Ascending aorta (tissue), 2 donors: ENCODE measurements at regions not wholly inside any gene's neighbourhood (a gene's known extent, or its start where the extent isn't known, plus 50 kb on each side); places are given as distances from the start of the nearest gene placed in this dataset.

Experiments
- DNase-seq, 2 donors: peaks; one replicate each; pipeline ENCODE4 v3.0.0-alpha.2; 2019; ENCODE audit warnings: low spot score in 2 of 2
- H3K27ac ChIP-seq, 2 donors: fragments of 200-600 bp; sonication (generic); one replicate each; pipeline ENCODE4 v1.5.1; 2016 to 2017; ENCODE audit warnings: mild to moderate bottlenecking in 1 of 2
- H3K27me3 ChIP-seq: fragments of 200-600 bp; sonication (generic); one replicate; pipeline ENCODE4 v1.5.1; 2017
- H3K36me3 ChIP-seq, 2 donors: fragments of 200-600 bp; sonication (generic); one replicate each; pipeline ENCODE4 v1.5.1; 2016
- H3K4me1 ChIP-seq, 2 donors: fragments of 200-600 bp; sonication (generic); one replicate each; pipeline ENCODE4 v1.5.1; 2016 to 2017; ENCODE audit warnings: mild to moderate bottlenecking in 1 of 2
- H3K4me3 ChIP-seq, 2 donors: fragments of 200-600 bp; sonication (generic); one replicate each; pipeline ENCODE4 v1.5.1; 2016 to 2017; ENCODE audit warnings: mild to moderate bottlenecking in 1 of 2
- H3K9me3 ChIP-seq, 2 donors: fragments of 200-600 bp; sonication (generic); one replicate each; pipeline ENCODE4 v1.5.1; 2016
- intact Hi-C: fragments of 100-400 bp; cut with DNase I; formaldehyde crosslinking; loops from one replicate; pipeline ENCODE4 v1.15.1; 2023
- TF ChIP-seq, protein P1 (sequence below), 3 experiments: fragments of 200-600 bp in 2 of 3; fragments of 450-650 bp in 1 of 3; sonication (generic) in 2 of 3; IDR thresholded peaks; one replicate each; pipeline ENCODE4 v1.5.1; 2016 to 2019; ENCODE audit warnings: antibody characterized with exemption in 3 of 3, mild to moderate bottlenecking in 1 of 3, moderate library complexity in 1 of 3

DNA sequence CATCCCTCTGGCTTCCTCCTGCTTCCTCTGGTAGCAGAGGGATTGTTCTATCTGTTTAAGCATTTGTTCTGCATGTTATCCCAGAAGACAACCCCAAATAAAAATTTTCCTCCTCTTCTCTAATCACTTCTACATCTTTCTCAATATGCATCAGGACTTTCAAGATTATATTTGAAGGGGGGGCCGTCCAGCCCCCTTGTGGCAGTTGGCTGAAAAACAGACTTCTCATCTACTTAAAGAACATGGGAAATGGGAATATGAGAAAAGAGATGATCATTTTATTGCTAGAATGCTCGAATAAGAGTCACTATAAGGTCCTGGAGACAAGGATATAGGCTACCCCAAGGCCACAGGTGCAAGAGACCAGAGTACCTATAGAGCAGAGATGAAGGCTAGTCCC lies 466.0 kb downstream of the REEP3 start:
- Histone ChIP-seq H3K27ac (no peak overlapping the region), H3K36me3 (no peaks in the 10 kb centered on the region), H3K27me3 (no peaks in the 10 kb centered on the region), H3K4me1 (no peaks in the 10 kb centered on the region), H3K4me3 (no peak overlapping the region), H3K9me3 (no peaks in the 10 kb centered on the region)
- intact Hi-C loops = no loop called here
- no peak for DNase-seq
- TF ChIP-seq, protein P1, sequence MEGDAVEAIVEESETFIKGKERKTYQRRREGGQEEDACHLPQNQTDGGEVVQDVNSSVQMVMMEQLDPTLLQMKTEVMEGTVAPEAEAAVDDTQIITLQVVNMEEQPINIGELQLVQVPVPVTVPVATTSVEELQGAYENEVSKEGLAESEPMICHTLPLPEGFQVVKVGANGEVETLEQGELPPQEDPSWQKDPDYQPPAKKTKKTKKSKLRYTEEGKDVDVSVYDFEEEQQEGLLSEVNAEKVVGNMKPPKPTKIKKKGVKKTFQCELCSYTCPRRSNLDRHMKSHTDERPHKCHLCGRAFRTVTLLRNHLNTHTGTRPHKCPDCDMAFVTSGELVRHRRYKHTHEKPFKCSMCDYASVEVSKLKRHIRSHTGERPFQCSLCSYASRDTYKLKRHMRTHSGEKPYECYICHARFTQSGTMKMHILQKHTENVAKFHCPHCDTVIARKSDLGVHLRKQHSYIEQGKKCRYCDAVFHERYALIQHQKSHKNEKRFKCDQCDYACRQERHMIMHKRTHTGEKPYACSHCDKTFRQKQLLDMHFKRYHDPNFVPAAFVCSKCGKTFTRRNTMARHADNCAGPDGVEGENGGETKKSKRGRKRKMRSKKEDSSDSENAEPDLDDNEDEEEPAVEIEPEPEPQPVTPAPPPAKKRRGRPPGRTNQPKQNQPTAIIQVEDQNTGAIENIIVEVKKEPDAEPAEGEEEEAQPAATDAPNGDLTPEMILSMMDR (IDR thresholded peaks at IDR 0.05) = no peak

DNA sequence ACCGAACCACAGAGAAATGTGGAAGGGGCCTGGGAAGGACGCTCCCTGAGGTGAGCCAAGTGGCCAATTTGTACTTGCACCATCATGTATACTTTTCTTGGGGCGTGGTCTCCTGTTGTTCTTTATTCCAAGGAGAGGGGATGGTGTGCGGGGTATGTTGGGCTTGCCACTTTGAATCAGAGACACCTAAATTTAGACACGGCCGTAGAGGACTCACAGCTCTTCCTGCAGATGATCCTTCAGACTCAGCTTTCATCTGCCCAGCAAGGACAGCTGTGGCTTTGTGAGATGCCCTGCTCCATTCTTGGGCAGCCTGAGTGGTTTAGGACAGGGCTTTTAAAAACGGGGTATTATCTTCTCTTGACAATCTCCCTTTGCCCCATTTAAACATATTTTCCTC lies 473.2 kb downstream of the REEP3 start:
- Histone ChIP-seq H3K27ac (no peak overlapping the region), H3K27me3 (no peaks in the 10 kb centered on the region), H3K36me3 (no peaks in the 10 kb centered on the region), H3K9me3 (no peaks in the 10 kb centered on the region), H3K4me3 (no peak overlapping the region), H3K4me1 (no peaks in the 10 kb centered on the region)
- TF ChIP-seq, protein P1 (IDR thresholded peaks at IDR 0.05) = no peak
- DNase-seq = no peak
- intact Hi-C loops = no loop called here

GRCh38 chr10:64007157-64007556 lies 486.0 kb downstream of the REEP3 start:
- intact Hi-C loops = no loop called here
- TF ChIP-seq, protein P1 (IDR thresholded peaks at IDR 0.05) = no peak

DNA sequence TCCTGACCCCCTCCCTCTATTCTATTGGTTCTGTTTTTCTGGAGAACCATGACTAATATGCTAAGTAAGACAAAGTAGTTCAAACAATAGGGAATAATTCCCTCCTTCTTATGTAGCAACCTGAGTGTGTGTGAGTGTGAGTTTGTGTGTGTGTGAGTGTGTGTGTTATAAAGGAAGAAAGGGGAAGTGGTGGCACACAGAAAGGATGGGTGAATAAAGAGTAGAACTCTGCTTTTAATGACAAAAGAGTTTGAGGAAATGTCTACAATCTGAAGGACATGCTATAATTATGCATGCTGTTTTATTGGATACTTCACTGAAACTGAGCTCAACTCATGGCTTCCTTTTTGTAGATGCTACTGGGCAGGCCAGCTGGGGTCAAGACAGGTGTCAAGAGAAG lies 489.5 kb downstream of the REEP3 start:
- Histone ChIP-seq H3K4me1 (no peaks in the 10 kb centered on the region), H3K27me3 (no peaks in the 10 kb centered on the region), H3K9me3 (peaks cover 0 to 5% of the 10 kb centered on the region in 2 donors), H3K4me3 (no peak overlapping the region), H3K36me3 (no peaks in the 10 kb centered on the region), H3K27ac (no peak overlapping the region)
- intact Hi-C loops = no loop called here
- TF ChIP-seq, protein P1 (IDR thresholded peaks at IDR 0.05) = no peak
- no peak for DNase-seq

More at GRCh38 chr10:64007157-64007556, 486.0 kb downstream of the REEP3 start:
- no peak for DNase-seq
- Histone ChIP-seq H3K4me1 (no peaks in the 10 kb centered on the region), H3K36me3 (no peaks in the 10 kb centered on the region), H3K27me3 (no peaks in the 10 kb centered on the region), H3K9me3 (peaks cover 0 to 5% of the 10 kb centered on the region in 2 donors), H3K4me3 (no peak overlapping the region), H3K27ac (no peak overlapping the region)

DNA sequence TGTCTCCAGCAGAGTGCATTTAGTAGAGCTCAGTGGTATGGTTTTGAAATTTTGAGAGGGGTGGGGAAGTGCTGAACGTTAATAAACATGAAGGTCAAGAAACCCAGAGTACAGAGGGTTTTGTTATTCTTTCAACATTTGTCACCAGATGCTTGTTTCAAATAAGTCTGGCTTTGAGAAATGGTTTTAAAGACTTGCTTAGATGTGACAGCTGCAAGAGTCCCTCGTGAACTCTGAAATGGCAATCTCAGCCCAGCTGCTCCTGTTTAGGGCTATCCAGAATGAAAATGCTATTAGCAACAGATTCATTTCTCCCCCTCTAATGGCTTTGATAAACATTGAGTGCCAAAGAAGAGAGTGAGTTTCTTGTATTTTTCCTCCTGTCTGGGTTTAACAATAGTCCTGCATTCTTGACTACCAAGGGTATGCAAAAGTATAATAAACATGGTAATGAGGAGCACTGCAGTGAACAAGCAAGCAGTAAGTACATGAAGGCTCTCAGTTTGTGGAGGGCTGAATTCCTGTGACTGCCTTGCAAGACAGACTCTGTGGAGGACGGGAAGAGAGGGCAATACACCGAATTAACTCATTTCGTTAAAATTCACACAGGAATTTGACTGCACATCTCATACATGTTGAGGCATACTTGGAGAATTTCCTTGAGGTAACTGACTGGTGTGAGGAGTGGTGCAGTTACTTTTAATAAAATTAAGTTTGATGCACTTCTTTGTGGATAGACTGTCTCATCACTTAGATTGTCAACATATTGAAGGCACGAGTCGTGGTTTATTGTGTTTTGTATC lies 490.9 kb downstream of the REEP3 start:
- Histone ChIP-seq H3K36me3 (no peaks in the 10 kb centered on the region), H3K4me1 (no peaks in the 10 kb centered on the region), H3K27me3 (no peaks in the 10 kb centered on the region), H3K27ac (no peak overlapping the region), H3K4me3 (no peak overlapping the region), H3K9me3 (peaks cover 0 to 4% of the 10 kb centered on the region in 2 donors)
- no peak for DNase-seq
- TF ChIP-seq, protein P1 (IDR thresholded peaks at IDR 0.05) = no peak
- intact Hi-C loops = no loop called here
